BLaER1 (cell line): ENCODE measurements at regions not wholly inside any gene's neighbourhood (a gene's known extent, or its start where the extent isn't known, plus 50 kb on each side); places are given as distances from the start of the nearest gene placed in this dataset.

Experiments
- H3K27ac ChIP-seq: shearing (Covaris generic); formaldehyde crosslinking; 2 replicates; pipeline ENCODE4 v1.8.1; 2022
- H3K27me3 ChIP-seq: shearing (Covaris generic); formaldehyde crosslinking; 2 replicates; pipeline ENCODE4 v1.8.1; 2022
- H3K36me3 ChIP-seq: shearing (Covaris generic); formaldehyde crosslinking; 2 replicates; pipeline ENCODE4 v1.8.1; 2022
- H3K4me1 ChIP-seq: shearing (Covaris generic); formaldehyde crosslinking; 2 replicates; pipeline ENCODE4 v1.8.1; 2022
- H3K4me2 ChIP-seq: shearing (Covaris generic); formaldehyde crosslinking; 2 replicates; pipeline ENCODE4 v1.8.1; 2022
- H3K4me3 ChIP-seq: shearing (Covaris generic); formaldehyde crosslinking; 2 replicates; pipeline ENCODE4 v1.8.1; 2022
- H3K9ac ChIP-seq: shearing (Covaris generic); formaldehyde crosslinking; 2 replicates; pipeline ENCODE4 v1.8.1; 2022
- H3K9me3 ChIP-seq: shearing (Covaris generic); formaldehyde crosslinking; 2 replicates; pipeline ENCODE4 v1.8.1; 2022
- H4K20me1 ChIP-seq: shearing (Covaris generic); formaldehyde crosslinking; 2 replicates; pipeline ENCODE4 v1.8.1; 2022
- Cebpa-rat ChIP-seq: shearing (Covaris generic); IDR thresholded peaks from 2 replicates; pipeline ENCODE4 v1.8.1; 2022

- Histone ChIP-seq H3K27ac (no peak overlapping the region), H3K9me3 (no peaks in the 10 kb centered on the region), H3K9ac (no peak overlapping the region), H4K20me1 (no peaks in the 10 kb centered on the region), H3K36me3 (no peaks in the 10 kb centered on the region), H3K4me3 (no peak overlapping the region), H3K27me3 (no peaks in the 10 kb centered on the region), H3K4me2 (no peak overlapping the region), H3K4me1 (no peaks in the 10 kb centered on the region)
- TF ChIP-seq Cebpa-rat, result no peak
Measured at GRCh38 chr1:184319879-184320278, 67.0 kb upstream of the C1orf21 start.

GRCh38 chr1:184322253-184322652 lies 64.6 kb upstream of the C1orf21 start:
- H4K20me1 ChIP-seq, result no peaks in the 10 kb centered on the region
- no peak for TF ChIP-seq Cebpa-rat
- H3K4me2 ChIP-seq, result no peak overlapping the region
- H3K27me3 ChIP-seq, result no peaks in the 10 kb centered on the region
- no peaks in the 10 kb centered on the region for H3K36me3 ChIP-seq
- H3K4me1 ChIP-seq, result no peaks in the 10 kb centered on the region
- H3K9ac ChIP-seq, result no peak overlapping the region
- no peaks in the 10 kb centered on the region for H3K9me3 ChIP-seq
- no peak overlapping the region for H3K4me3 ChIP-seq
- H3K27ac ChIP-seq, result no peak overlapping the region

GRCh38 chr1:184324972-184325371 lies 61.9 kb upstream of the C1orf21 start:
- Histone ChIP-seq H3K9ac (no peak overlapping the region), H3K4me2 (no peak overlapping the region), H3K9me3 (no peaks in the 10 kb centered on the region), H4K20me1 (no peaks in the 10 kb centered on the region), H3K4me1 (no peaks in the 10 kb centered on the region), H3K27me3 (no peaks in the 10 kb centered on the region), H3K27ac (no peak overlapping the region), H3K36me3 (no peaks in the 10 kb centered on the region), H3K4me3 (no peak overlapping the region)
- no peak for TF ChIP-seq Cebpa-rat

- H3K27me3 ChIP-seq, result no peaks in the 10 kb centered on the region
Measured at GRCh38 chr1:184326278-184326677, 60.6 kb upstream of the C1orf21 start.

GRCh38 chr1:184329245-184329953 lies 57.4 kb upstream of the C1orf21 start:
- Histone ChIP-seq H3K4me2 (no peak overlapping the region), H3K27me3 (no peaks in the 10 kb centered on the region), H3K9ac (no peak overlapping the region), H3K9me3 (no peaks in the 10 kb centered on the region), H3K4me3 (no peak overlapping the region), H3K4me1 (no peaks in the 10 kb centered on the region), H3K36me3 (no peaks in the 10 kb centered on the region), H4K20me1 (no peaks in the 10 kb centered on the region), H3K27ac (no peak overlapping the region)
- TF ChIP-seq Cebpa-rat, result no peak

More at GRCh38 chr1:184326278-184326677, 60.6 kb upstream of the C1orf21 start:
- Histone ChIP-seq H3K4me2 (no peak overlapping the region), H3K4me3 (no peak overlapping the region), H3K27ac (no peak overlapping the region), H4K20me1 (no peaks in the 10 kb centered on the region), H3K9me3 (no peaks in the 10 kb centered on the region), H3K4me1 (no peaks in the 10 kb centered on the region), H3K9ac (no peak overlapping the region), H3K36me3 (no peaks in the 10 kb centered on the region)
- TF ChIP-seq Cebpa-rat, result no peak

- no peak overlapping the region for H3K9ac ChIP-seq
- no peak overlapping the region for H3K4me3 ChIP-seq
- H3K4me2 ChIP-seq, result no peak overlapping the region
- no peak overlapping the region for H3K27ac ChIP-seq
- no peaks in the 10 kb centered on the region for H3K27me3 ChIP-seq
- no peaks in the 10 kb centered on the region for H4K20me1 ChIP-seq
- no peaks in the 10 kb centered on the region for H3K9me3 ChIP-seq
- H3K36me3 ChIP-seq, result no peaks in the 10 kb centered on the region
- no peak for TF ChIP-seq Cebpa-rat
- H3K4me1 ChIP-seq, result no peaks in the 10 kb centered on the region
Measured at GRCh38 chr1:184329962-184330868, 56.6 kb upstream of the C1orf21 start.

- H3K4me3 ChIP-seq, result no peak overlapping the region
- H3K27ac ChIP-seq, result no peak overlapping the region
- H4K20me1 ChIP-seq, result no peaks in the 10 kb centered on the region
- H3K9me3 ChIP-seq, result no peaks in the 10 kb centered on the region
- TF ChIP-seq Cebpa-rat, result no peak
- no peaks in the 10 kb centered on the region for H3K36me3 ChIP-seq
- no peaks in the 10 kb centered on the region for H3K27me3 ChIP-seq
- H3K4me2 ChIP-seq, result no peak overlapping the region
- no peaks in the 10 kb centered on the region for H3K4me1 ChIP-seq
- H3K9ac ChIP-seq, result no peak overlapping the region
Measured at GRCh38 chr1:184330875-184331274, 56.0 kb upstream of the C1orf21 start.
